ENCODE measurements at regions not wholly inside any gene's neighbourhood (a gene's known extent, or its start where the extent isn't known, plus 50 kb on each side); places are given as distances from the start of the nearest gene placed in this dataset.

GRCh38 chr2:136404176-136404575 lies 286.2 kb upstream of the CXCR4 start:
- intact Hi-C loops (cut with micrococcal nuclease; ENCODE audit: unreplicated experiment) = no loop called here

GRCh38 chr2:136402281-136402680 lies 284.3 kb upstream of the CXCR4 start:
- H4K20me1 ChIP-seq (ENCODE audit: insufficient read depth, low read length) = no peaks in the 10 kb centered on the region
- H3K9me2 ChIP-seq (ENCODE audit: insufficient read depth, low read length) = no peaks in the 10 kb centered on the region
- no peak overlapping the region for H3K27ac ChIP-seq (ENCODE audit: low read depth, low read length, poor library complexity, severe bottlenecking)
- BruUV-seq (replicated peaks) = no TSS peak
- DNase-seq (ENCODE audit: low spot score) = no peak
- ChIA-PET CTCF (ENCODE audit: unreplicated experiment) (no interaction called here), POLR2A (interaction anchor here (0.9 to 2.4 kb wide), 4 partner anchors 8 to 194 kb away, joined by 3 to 10 read pairs (median 6); no protein-coding TSS in a partner anchor)
- peaks cover 75% of the 10 kb centered on the region for H3K4me1 ChIP-seq (ENCODE audit: insufficient read depth, low read length, poor library complexity, severe bottlenecking)
- no peak overlapping the region for H2AFZ ChIP-seq (ENCODE audit: low read length)
- H3K79me2 ChIP-seq (ENCODE audit: insufficient read depth, low read depth, low read length) = no peaks in the 10 kb centered on the region
- H3K4me2 ChIP-seq (ENCODE audit: low read length) = no peak overlapping the region
- H3K4me3 ChIP-seq (ENCODE audit: low read depth, low read length, poor library complexity, severe bottlenecking) = no peak overlapping the region
- intact Hi-C loops (cut with micrococcal nuclease; ENCODE audit: unreplicated experiment) = no loop called here
- TF ChIP-seq EZH2phosphoT487 (IDR thresholded peaks at IDR 0.05; ENCODE audit: borderline replicate concordance, low read depth, low read length) (no peak), CTCF (conservative IDR thresholded peaks at IDR 0.05; ENCODE audit: low read length) (no peak)
- no peaks in the 10 kb centered on the region; the same call in 1 of the 2 replicates for H3K36me3 ChIP-seq (ENCODE audit: insufficient read depth, low read length)
- no peaks in the 10 kb centered on the region for H3K9me3 ChIP-seq (ENCODE audit: low read length)

More at GRCh38 chr2:136404176-136404575, 286.2 kb upstream of the CXCR4 start:
- TF ChIP-seq EZH2phosphoT487 (IDR thresholded peaks at IDR 0.05; ENCODE audit: borderline replicate concordance, low read depth, low read length) = no peak
- no peak for TF ChIP-seq CTCF (conservative IDR thresholded peaks at IDR 0.05; ENCODE audit: low read length)
- Histone ChIP-seq H3K9me3 (ENCODE audit: low read length) (no peaks in the 10 kb centered on the region), H2AFZ (ENCODE audit: low read length) (no peak overlapping the region), H3K4me1 (ENCODE audit: insufficient read depth, low read length, poor library complexity, severe bottlenecking) (peaks cover 80% of the 10 kb centered on the region), H3K79me2 (ENCODE audit: insufficient read depth, low read depth, low read length) (no peaks in the 10 kb centered on the region), H4K20me1 (ENCODE audit: insufficient read depth, low read length) (no peaks in the 10 kb centered on the region), H3K27ac (ENCODE audit: low read depth, low read length, poor library complexity, severe bottlenecking) (no peak overlapping the region), H3K9me2 (ENCODE audit: insufficient read depth, low read length) (no peaks in the 10 kb centered on the region), H3K4me3 (ENCODE audit: low read depth, low read length, poor library complexity, severe bottlenecking) (no peak overlapping the region), H3K36me3 (ENCODE audit: insufficient read depth, low read length) (no peaks in the 10 kb centered on the region; the same call in 1 of the 2 replicates), H3K4me2 (ENCODE audit: low read length) (no peak overlapping the region)
- POLR2A ChIA-PET = interaction anchor here (1.1 to 3.7 kb wide), 3 partner anchors 8 to 425 kb away, joined by 3 to 48 read pairs (median 10); no protein-coding TSS in a partner anchor
- DNase-seq (ENCODE audit: low spot score) = no peak
- BruUV-seq (replicated peaks) = no TSS peak
- CTCF ChIA-PET (ENCODE audit: unreplicated experiment) = interaction anchor here (1.6 kb wide), 1 partner anchor 20 kb away, joined by 4 read pairs; no protein-coding TSS in a partner anchor

DNA sequence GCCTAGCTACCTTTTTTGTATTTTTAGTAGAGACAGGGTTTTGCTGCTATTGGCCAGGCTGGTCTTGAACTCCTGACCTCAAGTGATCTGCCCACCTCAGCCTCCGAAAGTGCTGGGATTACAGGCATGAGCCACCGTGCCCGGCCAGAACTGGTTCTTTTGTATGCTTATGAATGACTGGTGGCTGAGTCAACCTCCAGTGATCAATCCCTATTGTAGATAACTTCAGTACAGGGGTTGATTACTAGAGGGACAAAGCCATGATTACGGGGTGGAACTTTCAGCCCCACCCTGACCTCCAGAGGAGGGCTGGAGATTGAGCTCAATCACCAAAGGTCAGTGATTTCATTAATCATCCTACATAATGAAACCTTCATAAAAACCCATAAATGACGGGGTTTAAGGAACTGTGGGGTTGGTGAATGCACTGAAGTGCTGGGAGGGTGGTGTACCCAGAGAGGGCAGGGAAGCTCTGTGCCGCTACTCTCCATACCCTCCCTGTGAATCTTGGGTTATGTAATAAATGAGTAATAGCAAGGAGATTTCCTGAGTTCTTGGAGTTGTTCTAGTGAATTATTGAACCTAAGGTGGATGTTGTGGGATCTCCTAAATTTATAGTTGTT lies 281.8 kb upstream of the CXCR4 start:
- CTCF ChIA-PET (ENCODE audit: unreplicated experiment) = interaction anchor here (1.0 kb wide), 1 partner anchor 16 kb away, joined by 3 read pairs; no protein-coding TSS in a partner anchor
- POLR2A ChIA-PET = interaction anchor here (0.7 to 1.1 kb wide), 2 partner anchors 9 to 15 kb away, joined by 3 to 7 read pairs; no protein-coding TSS in a partner anchor
- TF ChIP-seq CTCF (conservative IDR thresholded peaks at IDR 0.05; ENCODE audit: low read length) = no peak
- no peak for TF ChIP-seq EZH2phosphoT487 (IDR thresholded peaks at IDR 0.05; ENCODE audit: borderline replicate concordance, low read depth, low read length)

More for the DNA sequence above, 281.8 kb upstream of the CXCR4 start:
- DNase-seq (ENCODE audit: low spot score) = no peak
- BruUV-seq (replicated peaks) = no TSS peak
- H3K36me3 ChIP-seq (ENCODE audit: insufficient read depth, low read length) = no peaks in the 10 kb centered on the region; the same call in 1 of the 2 replicates
- no peak overlapping the region for H3K4me3 ChIP-seq (ENCODE audit: low read depth, low read length, poor library complexity, severe bottlenecking)
- intact Hi-C loops (cut with micrococcal nuclease; ENCODE audit: unreplicated experiment) = loop anchor here (10.0 kb wide), 2 partner anchors 805 to 1345 kb away; partner anchors contain the start of gene RAB3GAP1
- no peak overlapping the region for H3K27ac ChIP-seq (ENCODE audit: low read depth, low read length, poor library complexity, severe bottlenecking)
- no peaks in the 10 kb centered on the region for H4K20me1 ChIP-seq (ENCODE audit: insufficient read depth, low read length)
- no peaks in the 10 kb centered on the region for H3K9me3 ChIP-seq (ENCODE audit: low read length)
- H3K9me2 ChIP-seq (ENCODE audit: insufficient read depth, low read length) = no peaks in the 10 kb centered on the region
- no peak overlapping the region for H2AFZ ChIP-seq (ENCODE audit: low read length)
- H3K4me2 ChIP-seq (ENCODE audit: low read length) = no peak overlapping the region
- no peaks in the 10 kb centered on the region for H3K79me2 ChIP-seq (ENCODE audit: insufficient read depth, low read depth, low read length)
- H3K4me1 ChIP-seq (ENCODE audit: insufficient read depth, low read length, poor library complexity, severe bottlenecking) = peaks cover 78% of the 10 kb centered on the region
